ENCODE measurements at regions not wholly inside any gene's neighbourhood (a gene's known extent, or its start where the extent isn't known, plus 50 kb on each side); places are given as distances from the start of the nearest gene placed in this dataset.
"Not testable (repeated sequence)": the region's sequence is repeated elsewhere in the genome, so short reads cannot be mapped to it uniquely, and the experiment has no call there.

DNA sequence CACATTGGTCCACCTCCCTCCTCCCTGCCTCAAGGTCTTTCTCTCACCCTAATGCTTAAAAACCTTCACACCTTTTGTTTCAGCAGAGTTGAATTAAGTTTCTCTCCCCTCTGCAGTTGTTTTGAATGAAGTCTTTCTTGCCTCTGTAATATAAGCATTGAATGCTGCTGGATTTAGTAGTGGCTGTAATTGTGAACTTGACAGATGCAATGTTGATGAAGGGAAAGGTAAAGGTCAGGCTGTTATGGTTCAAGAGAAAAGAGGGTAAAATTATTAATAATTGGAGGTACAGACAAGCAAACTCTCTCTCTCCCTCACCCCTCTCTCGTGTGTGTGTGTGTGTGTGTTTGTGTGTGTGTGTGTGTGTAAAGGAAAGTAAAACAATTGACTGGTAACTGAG is 509.8 kb downstream of the AMY1C start:
- Histone ChIP-seq H3K36me3 (no peaks in the 10 kb centered on the region), H3K9me3 (no peaks in the 10 kb centered on the region), H3K4me3 (no peak overlapping the region), H3K4me1 (replicated peaks) (no peaks in the 10 kb centered on the region), H3K27me3 (replicated peaks; ENCODE audit: insufficient read depth) (no peaks in the 10 kb centered on the region), H3K27ac (no peak overlapping the region)
- 9% methylated on average over 1 of the region's 1 CpG for WGBS
- TF ChIP-seq, protein P1, sequence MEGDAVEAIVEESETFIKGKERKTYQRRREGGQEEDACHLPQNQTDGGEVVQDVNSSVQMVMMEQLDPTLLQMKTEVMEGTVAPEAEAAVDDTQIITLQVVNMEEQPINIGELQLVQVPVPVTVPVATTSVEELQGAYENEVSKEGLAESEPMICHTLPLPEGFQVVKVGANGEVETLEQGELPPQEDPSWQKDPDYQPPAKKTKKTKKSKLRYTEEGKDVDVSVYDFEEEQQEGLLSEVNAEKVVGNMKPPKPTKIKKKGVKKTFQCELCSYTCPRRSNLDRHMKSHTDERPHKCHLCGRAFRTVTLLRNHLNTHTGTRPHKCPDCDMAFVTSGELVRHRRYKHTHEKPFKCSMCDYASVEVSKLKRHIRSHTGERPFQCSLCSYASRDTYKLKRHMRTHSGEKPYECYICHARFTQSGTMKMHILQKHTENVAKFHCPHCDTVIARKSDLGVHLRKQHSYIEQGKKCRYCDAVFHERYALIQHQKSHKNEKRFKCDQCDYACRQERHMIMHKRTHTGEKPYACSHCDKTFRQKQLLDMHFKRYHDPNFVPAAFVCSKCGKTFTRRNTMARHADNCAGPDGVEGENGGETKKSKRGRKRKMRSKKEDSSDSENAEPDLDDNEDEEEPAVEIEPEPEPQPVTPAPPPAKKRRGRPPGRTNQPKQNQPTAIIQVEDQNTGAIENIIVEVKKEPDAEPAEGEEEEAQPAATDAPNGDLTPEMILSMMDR (IDR thresholded peaks at IDR 0.05) = no peak
- TF ChIP-seq POLR2A (IDR thresholded peaks at IDR 0.05) (no peak), POLR2AphosphoS5 (IDR thresholded peaks at IDR 0.05) (no peak)
- intact Hi-C loops (cut with DNase I) = no loop called here
- no peak for DNase-seq (ENCODE audit: low spot score)

DNA sequence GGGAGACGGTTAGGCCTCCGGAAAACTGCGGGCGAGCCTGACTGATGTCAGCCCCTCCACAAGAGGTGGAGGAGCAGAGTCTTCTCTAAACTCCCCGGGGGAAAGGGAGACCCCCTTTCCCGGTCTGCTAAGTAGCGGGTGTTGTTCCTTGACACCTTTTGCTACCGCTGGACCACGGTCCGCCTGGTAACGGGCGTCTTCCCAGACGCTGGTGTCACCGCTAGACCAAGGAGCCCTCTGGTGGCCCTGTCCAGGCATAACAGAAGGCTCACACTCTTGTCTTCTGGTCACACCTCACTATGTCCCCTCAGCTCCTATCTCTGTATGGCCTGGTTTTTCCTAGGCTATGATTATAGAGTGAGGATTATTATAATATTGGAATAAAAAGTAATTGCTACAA is 513.4 kb downstream of the AMY1C start:
- DNase-seq (ENCODE audit: low spot score); H3K27ac ChIP-seq; H3K9me3 ChIP-seq; intact Hi-C loops (cut with DNase I); H3K27me3 ChIP-seq (replicated peaks; ENCODE audit: insufficient read depth); H3K36me3 ChIP-seq; H3K4me1 ChIP-seq (replicated peaks); H3K4me3 ChIP-seq: not testable (repeated sequence)
- WGBS = 94% methylated on average over 14 of the region's 14 CpGs

DNA sequence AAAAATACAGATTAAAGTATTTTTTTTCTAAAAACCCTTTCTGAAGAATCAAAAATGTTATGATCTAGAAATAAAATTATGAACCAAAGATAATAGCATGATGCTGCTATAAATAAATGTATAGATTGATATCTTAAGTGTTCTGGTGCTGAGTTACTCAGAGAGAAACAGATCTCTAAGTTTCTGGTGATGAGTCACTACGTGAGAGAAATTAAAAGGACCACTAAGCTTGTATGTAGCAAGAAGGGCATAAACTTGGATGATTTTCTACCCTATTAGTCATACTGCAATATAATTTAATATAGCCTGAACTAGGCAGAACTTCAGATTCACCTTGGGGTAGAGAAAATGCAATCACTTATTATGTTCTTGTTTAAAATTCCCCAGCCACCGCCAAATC is 514.8 kb downstream of the AMY1C start:
- Histone ChIP-seq H3K27me3 (replicated peaks; ENCODE audit: insufficient read depth) (no peaks in the 10 kb centered on the region), H3K27ac (no peak overlapping the region), H3K9me3 (no peaks in the 10 kb centered on the region), H3K36me3 (no peaks in the 10 kb centered on the region), H3K4me1 (replicated peaks) (no peaks in the 10 kb centered on the region), H3K4me3 (no peak overlapping the region)
- TF ChIP-seq POLR2AphosphoS5 (IDR thresholded peaks at IDR 0.05) (no peak), POLR2A (IDR thresholded peaks at IDR 0.05) (no peak)
- TF ChIP-seq, protein P1 (IDR thresholded peaks at IDR 0.05) = no peak
- 57% methylated on average over 2 of the region's 2 CpGs for WGBS
- no peak for DNase-seq (ENCODE audit: low spot score)
- intact Hi-C loops (cut with DNase I) = no loop called here

DNA sequence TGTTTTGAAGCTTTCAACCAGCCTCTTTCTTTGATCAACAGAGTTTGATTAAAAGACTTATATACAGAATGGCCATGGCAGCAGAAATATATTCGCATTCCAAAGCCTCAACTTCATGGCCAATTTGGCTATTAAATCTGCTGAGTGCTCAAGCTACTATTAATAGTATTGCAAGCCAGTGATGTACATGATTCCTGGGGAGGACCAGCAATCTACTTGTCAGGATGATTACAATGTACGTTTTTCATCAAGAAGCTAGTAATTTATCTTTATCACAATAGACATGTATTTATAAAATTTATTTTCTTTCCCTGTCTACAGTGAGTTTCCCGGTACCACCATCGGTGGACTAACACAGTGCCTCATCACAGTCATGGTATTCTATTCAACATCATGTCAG is 515.5 kb downstream of the AMY1C start:
- Histone ChIP-seq H3K36me3 (no peaks in the 10 kb centered on the region), H3K27ac (no peak overlapping the region), H3K9me3 (no peaks in the 10 kb centered on the region), H3K27me3 (replicated peaks; ENCODE audit: insufficient read depth) (no peaks in the 10 kb centered on the region), H3K4me3 (no peak overlapping the region), H3K4me1 (replicated peaks) (no peaks in the 10 kb centered on the region)
- intact Hi-C loops (cut with DNase I) = no loop called here
- no peak for DNase-seq (ENCODE audit: low spot score)
- TF ChIP-seq POLR2A (IDR thresholded peaks at IDR 0.05) (no peak), POLR2AphosphoS5 (IDR thresholded peaks at IDR 0.05) (no peak)
- TF ChIP-seq, protein P1 (IDR thresholded peaks at IDR 0.05) = no peak
- WGBS = 79% methylated on average over 4 of the region's 4 CpGs

DNA sequence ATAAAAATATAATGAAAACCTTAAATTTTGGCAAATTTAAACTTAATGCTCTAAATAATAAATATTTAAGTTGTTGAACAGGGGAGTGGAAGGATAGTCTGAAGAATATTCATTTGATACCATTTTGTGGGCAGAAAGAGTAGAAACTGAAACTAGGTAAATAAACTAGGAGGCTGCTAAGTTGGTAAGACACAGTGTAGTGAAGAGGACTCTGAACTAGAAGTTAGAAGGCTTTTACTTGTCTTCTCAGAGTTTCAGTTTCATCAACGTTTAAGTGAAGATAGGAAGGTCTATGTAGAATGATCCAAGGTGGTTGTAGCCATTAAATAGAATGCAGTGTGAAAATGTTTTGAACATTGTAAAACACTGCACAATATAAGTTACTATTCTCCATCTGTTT is 516.9 kb downstream of the AMY1C start:
- H3K36me3 ChIP-seq = no peaks in the 10 kb centered on the region
- 27% methylated on average over 1 of the region's 1 CpG for WGBS

DNA sequence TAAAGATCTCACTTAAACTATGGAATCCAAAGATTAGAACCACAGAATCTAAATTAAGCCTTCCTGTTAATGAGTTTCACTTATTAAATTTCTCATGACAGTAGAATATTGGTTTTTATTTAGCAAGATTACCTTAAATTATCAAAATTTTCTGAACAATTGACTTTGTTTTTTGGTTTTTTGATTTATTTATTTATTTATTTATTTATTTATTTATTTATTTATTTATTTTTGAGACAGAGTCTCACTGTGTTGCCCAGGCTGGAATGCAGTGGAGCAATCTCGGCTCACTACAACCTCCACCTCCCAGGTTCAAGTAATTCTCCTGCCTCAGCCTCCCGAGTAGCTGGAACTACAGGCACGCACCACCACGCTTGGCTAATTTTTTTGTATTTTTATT is 538.6 kb downstream of the AMY1C start:
- H3K36me3 ChIP-seq; intact Hi-C loops (cut with DNase I); H3K27ac ChIP-seq; H3K27me3 ChIP-seq (replicated peaks; ENCODE audit: insufficient read depth); H3K4me3 ChIP-seq; DNase-seq (ENCODE audit: low spot score); H3K9me3 ChIP-seq; H3K4me1 ChIP-seq (replicated peaks): not testable (repeated sequence)
- 96% methylated on average over 4 of the region's 4 CpGs for WGBS

More for the DNA sequence above, 516.9 kb downstream of the AMY1C start:
- Histone ChIP-seq H3K27me3 (replicated peaks; ENCODE audit: insufficient read depth) (no peaks in the 10 kb centered on the region), H3K4me3 (no peak overlapping the region), H3K4me1 (replicated peaks) (no peaks in the 10 kb centered on the region), H3K27ac (no peak overlapping the region), H3K9me3 (no peaks in the 10 kb centered on the region)
- TF ChIP-seq, protein P1 (IDR thresholded peaks at IDR 0.05) = no peak
- TF ChIP-seq POLR2AphosphoS5 (IDR thresholded peaks at IDR 0.05) (no peak), POLR2A (IDR thresholded peaks at IDR 0.05) (no peak)
- intact Hi-C loops (cut with DNase I) = no loop called here
- DNase-seq (ENCODE audit: low spot score) = no peak
